Lung microvascular endothelial cell (primary cell): ENCODE measurements at regions not wholly inside any gene's neighbourhood (a gene's known extent, or its start where the extent isn't known, plus 50 kb on each side); places are given as distances from the start of the nearest gene placed in this dataset.
"Not testable (repeated sequence)": the region's sequence is repeated elsewhere in the genome, so short reads cannot be mapped to it uniquely, and the experiment has no call there.

ENCODE experiments used
- DNase-seq, 2 donors: peaks; one replicate each; pipeline versions ENCODE4 v3.0.0 to v3.0.0-alpha.2; 2010; ENCODE audit warnings: low read depth in 2 of 2

GRCh38 chr3:88408097-88408496, 258.3 kb downstream of the C3orf38 start:
- no peak for DNase-seq

GRCh38 chr3:88408935-88409334, 259.2 kb downstream of the C3orf38 start:
- DNase-seq = no peak

- DNase-seq = no peak
Observed at GRCh38 chr3:88410259-88410658, 260.5 kb downstream of the C3orf38 start.

GRCh38 chr3:88412346-88412745, 262.6 kb downstream of the C3orf38 start:
- DNase-seq = no peak

- DNase-seq = no peak
Observed at GRCh38 chr3:88416436-88416835, 266.7 kb downstream of the C3orf38 start.

GRCh38 chr3:88418219-88418618, 268.5 kb downstream of the C3orf38 start:
- no peak for DNase-seq

GRCh38 chr3:88433568-88433967, 283.8 kb downstream of the C3orf38 start:
- no peak for DNase-seq

- DNase-seq = no peak
Observed at GRCh38 chr3:88434001-88434400, 284.2 kb downstream of the C3orf38 start.

- DNase-seq = no peak
Observed at GRCh38 chr3:88440701-88441100, 290.9 kb downstream of the C3orf38 start.

GRCh38 chr3:88443066-88443465, 293.3 kb downstream of the C3orf38 start:
- no peak for DNase-seq

- DNase-seq = no peak
Observed at GRCh38 chr3:88444251-88444650, 294.5 kb downstream of the C3orf38 start.

- DNase-seq = no peak
Observed at GRCh38 chr3:88452228-88452627, 302.5 kb downstream of the C3orf38 start.

- DNase-seq = no peak
Observed at GRCh38 chr3:88460369-88460768, 310.6 kb downstream of the C3orf38 start.

GRCh38 chr3:88462230-88462629, 312.5 kb downstream of the C3orf38 start:
- no peak for DNase-seq

- no peak for DNase-seq
Observed at GRCh38 chr3:88467191-88467590, 317.4 kb downstream of the C3orf38 start.

GRCh38 chr3:88469216-88469615, 319.5 kb downstream of the C3orf38 start:
- DNase-seq = no peak

GRCh38 chr3:88478460-88478859, 328.7 kb downstream of the C3orf38 start:
- DNase-seq = no peak

GRCh38 chr3:88480822-88481221, 331.1 kb downstream of the C3orf38 start:
- DNase-seq = no peak

GRCh38 chr3:88485001-88485400, 335.2 kb downstream of the C3orf38 start:
- DNase-seq = no peak

GRCh38 chr3:88508818-88509217, 359.1 kb downstream of the C3orf38 start:
- DNase-seq = not testable (repeated sequence)

GRCh38 chr3:88509582-88509981, 359.8 kb downstream of the C3orf38 start:
- DNase-seq = no peak

GRCh38 chr3:88528494-88528893, 378.7 kb downstream of the C3orf38 start:
- no peak for DNase-seq

GRCh38 chr3:88534534-88534933, 384.8 kb downstream of the C3orf38 start:
- DNase-seq = no peak

- no peak for DNase-seq
Observed at GRCh38 chr3:88535563-88535962, 385.8 kb downstream of the C3orf38 start.

GRCh38 chr3:88542916-88543315, 393.2 kb downstream of the C3orf38 start:
- no peak for DNase-seq
